Gastrocnemius medialis (tissue), 4 donors: ENCODE measurements at regions not wholly inside any gene's neighbourhood (a gene's known extent, or its start where the extent isn't known, plus 50 kb on each side); places are given as distances from the start of the nearest gene placed in this dataset.

Experiments
- CTCF ChIP-seq, 5 experiments: fragments of 450-650 bp in 3 of 5; fragments of 200-600 bp in 2 of 5; sonication (generic) in 2 of 5; IDR thresholded peaks in 4 of 5; conservative IDR thresholded peaks in 1 of 5; 1 replicate in 4 of 5; 2 replicates in 1 of 5; pipeline ENCODE4 v1.5.1; 2016 to 2019; ENCODE audit warnings: antibody characterized with exemption in 5 of 5, mild to moderate bottlenecking in 3 of 5, moderate library complexity in 3 of 5
- POLR2A ChIP-seq, 2 donors: fragments of 450-650 bp; IDR thresholded peaks; one replicate each; pipeline ENCODE4 v1.6.1; 2017; ENCODE audit warnings: antibody characterized with exemption in 2 of 2, mild to moderate bottlenecking in 2 of 2, moderate library complexity in 2 of 2

GRCh38 chr1:218765753-218766152 is 407.9 kb upstream of the LYPLAL1 start:
- TF ChIP-seq CTCF (IDR thresholded peaks at IDR 0.05 in 4 of 5, conservative IDR thresholded peaks at IDR 0.05 in 1 of 5) (no peak), POLR2A (IDR thresholded peaks at IDR 0.05) (no peak)
